Glomerular visceral epithelial cell (primary cell): ENCODE measurements at regions not wholly inside any gene's neighbourhood (a gene's known extent, or its start where the extent isn't known, plus 50 kb on each side); places are given as distances from the start of the nearest gene placed in this dataset.
"Not testable (repeated sequence)": the region's sequence is repeated elsewhere in the genome, so short reads cannot be mapped to it uniquely, and the experiment has no call there.

ENCODE experiments used
- DNase-seq: peaks from one replicate; pipeline ENCODE4 v3.0.0-alpha.2; 2016; ENCODE audit errors: extremely low spot score

DNA sequence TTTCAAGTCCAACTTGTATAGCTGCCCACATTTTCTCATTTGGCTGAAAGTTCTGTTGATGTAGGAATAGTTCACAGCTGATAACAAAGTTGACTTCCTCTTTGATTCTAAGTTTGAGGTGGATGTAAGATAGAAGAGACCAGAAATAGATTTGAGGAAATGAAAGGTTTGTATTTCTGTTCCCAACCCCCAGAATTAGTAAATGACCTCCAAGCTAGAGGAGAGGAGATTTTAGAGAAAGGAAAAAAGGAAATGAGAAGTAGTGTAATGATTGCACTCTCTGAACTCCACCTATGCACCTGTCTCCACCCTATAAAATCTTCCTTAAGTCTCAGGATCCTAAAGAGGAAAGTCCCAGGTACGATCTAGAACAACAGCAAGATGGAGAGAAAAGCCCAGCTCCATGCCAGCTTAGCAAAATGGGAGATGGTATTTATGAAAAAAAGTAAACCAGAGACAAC is 130.4 kb upstream of the POC5 start:
- DNase-seq = no peak

DNA sequence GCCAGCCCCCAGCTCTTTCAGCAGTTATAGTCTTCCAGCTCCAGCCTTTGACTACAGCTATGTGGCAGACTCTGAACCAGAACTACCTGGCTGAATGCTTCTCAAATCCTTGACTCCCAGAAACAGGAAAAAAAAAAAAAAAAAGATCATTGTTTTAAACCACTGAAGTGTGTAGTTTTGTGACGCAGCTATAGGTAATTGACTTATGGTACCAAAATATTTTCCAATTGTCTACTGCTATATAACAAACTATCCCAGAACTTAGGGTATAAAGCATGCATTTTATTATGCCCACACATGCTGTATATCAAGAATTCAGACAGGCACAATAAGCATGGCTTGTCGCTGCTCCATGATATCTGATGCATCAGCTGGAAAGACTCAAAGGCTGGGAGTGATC is 127.1 kb upstream of the POC5 start:
- no peak for DNase-seq

DNA sequence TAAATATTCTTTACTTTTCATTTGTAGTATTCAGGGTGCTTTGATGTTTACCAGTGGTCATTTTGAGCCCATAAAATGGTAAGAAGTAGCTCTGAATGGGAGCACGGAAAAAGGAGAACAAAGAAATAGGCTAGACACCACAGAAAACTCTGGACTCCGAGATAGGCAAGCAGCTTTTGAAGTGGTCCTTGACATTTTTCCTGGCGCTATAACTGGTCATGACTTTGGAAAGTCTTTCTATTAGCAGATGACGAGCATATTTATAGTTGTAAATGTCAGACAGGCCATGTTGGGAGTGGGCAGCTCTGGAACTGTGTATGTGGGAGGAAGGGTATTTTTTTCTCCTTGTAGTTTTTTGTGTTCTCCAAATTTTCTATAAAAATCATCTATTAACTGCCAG is 126.1 kb upstream of the POC5 start:
- no peak for DNase-seq

DNA sequence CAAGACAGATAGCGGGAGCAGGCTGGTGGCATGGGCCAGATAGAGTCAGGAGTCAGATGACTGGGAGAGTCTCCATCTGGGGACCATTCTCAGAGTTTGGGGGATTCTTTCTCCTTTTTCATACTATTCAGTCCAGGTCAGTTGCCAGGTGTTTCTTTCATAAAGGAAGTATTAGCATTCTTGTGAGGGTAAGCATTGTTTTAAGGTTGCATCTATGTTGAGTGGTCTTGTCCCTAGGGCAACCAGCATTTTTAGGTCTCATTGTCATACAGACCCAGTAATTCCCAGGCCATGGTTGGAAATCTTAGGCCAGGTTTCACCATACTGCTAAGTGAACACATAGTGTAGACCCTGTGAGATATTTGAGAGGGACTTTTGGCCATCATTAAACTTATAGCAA is 122.3 kb upstream of the POC5 start:
- DNase-seq = no peak

DNA sequence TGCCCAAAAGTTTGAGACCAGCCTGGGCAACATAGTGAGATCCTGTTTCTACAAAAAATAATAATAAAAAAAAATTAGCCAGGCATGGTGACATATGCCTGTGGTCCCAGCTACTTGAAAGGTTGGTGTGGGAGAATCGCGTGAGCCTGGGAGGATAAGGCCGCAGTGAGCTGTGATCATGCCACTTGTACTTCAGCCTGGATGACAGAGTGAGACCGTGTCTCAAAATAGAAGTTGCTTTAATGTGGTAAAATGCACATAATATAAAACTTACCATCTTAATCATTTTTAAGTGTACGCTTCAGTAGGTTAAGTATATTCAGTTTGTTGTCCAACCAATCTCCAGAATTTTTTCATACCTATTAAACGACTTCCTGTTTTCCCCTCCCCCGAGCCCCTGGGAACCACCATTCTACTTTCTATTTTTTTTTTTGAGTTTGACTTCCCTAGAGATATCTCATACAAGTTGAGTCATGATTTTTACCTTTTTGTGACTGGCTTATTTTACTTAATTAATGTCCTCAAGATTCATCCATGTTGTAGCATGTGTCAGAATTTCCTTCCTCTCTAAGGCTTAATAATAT is 120.1 kb upstream of the POC5 start:
- DNase-seq = no peak

DNA sequence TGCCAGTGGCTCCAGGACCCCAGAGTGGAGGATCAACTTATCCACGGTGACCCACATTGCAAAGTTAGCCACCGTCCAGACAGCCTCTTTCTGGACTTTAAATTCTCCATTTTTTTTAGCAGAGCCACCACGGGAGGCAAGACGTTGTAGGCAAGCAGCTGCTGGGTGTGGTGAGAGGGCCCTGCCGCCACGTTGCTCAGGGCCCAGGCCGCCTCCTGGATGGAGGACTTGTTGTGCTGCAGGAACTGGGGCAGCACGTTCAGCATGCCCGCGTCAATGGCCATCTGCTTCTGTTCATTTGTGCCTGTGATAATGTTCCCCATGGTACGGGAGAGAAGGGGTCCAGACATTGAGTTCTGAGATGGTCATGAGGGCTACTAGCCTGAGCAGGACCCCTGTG is 114.3 kb upstream of the POC5 start:
- DNase-seq = no peak

DNA sequence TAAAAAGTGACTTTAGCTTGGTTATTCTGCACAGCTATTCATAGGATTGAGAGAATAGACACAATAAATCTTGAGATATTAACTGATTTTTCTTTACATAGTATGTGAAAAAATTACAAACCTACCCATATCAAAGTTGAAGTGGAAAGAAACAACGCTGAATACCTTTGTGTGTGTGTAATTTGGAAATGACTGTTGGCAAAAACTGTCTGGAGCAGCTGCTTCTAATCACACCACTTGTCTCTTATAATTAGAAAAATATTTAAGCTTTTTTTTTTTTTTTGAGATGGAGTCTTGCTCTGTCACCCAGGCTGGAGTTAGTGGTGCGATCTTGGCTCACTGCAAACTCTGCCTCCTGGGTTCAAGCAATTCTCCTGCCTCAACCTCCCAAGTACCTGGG is 110.8 kb upstream of the POC5 start:
- DNase-seq = no peak

DNA sequence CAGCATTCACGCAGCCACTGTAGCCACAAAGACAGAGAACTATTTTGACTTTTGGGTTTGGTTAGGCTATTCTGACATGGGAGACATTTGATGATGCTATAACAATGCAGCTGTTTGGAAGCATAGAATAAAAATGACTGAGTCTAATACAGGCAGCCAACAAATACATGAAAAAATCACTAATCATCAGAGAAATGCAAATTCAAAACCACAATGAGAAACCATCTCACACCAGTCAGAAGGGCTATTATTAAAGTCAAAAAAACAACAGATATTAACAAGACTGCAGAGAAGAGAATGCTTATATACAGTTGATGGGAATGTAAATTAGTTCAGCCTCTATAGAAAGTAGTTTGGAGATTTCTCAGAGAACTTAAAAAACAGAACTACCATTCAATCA is 107.1 kb upstream of the POC5 start:
- no peak for DNase-seq

DNA sequence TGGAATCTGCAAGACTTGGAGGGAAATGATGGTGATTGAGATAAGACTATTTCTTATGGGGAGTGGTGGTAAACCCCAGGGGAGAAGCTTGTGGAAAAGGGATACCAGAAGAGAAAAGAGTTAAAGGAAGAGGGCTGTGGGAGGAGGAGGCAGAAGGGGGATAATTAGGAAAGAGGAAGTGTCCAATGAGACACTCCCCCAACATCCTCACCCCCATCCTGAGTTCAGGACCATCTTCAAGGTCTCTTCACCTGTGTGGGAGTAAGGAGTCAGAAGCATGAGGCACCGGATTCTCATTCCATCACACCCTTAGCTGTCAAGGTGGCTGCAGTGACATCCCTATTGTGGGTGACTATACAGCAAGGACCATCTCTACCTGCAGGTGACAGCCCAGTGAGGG is 106.6 kb upstream of the POC5 start:
- DNase-seq = no peak

DNA sequence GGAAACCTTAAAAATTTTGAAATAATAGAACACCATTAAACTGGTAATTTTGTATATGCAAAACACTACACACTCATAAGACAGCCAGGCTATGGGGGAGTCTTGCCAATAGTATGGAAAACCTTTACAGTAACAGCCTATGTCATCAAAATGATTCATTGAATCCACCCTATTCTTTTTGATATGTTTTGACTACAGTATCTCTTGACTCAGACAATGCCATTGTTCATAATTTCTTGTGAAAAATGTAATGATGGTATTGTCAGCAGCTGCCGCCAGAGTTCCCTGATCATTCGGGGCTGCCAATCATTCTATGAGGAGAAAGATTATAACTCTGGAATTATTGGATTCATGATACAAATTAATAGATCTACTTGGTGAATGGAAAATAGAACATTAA is 101.4 kb upstream of the POC5 start:
- no peak for DNase-seq

DNA sequence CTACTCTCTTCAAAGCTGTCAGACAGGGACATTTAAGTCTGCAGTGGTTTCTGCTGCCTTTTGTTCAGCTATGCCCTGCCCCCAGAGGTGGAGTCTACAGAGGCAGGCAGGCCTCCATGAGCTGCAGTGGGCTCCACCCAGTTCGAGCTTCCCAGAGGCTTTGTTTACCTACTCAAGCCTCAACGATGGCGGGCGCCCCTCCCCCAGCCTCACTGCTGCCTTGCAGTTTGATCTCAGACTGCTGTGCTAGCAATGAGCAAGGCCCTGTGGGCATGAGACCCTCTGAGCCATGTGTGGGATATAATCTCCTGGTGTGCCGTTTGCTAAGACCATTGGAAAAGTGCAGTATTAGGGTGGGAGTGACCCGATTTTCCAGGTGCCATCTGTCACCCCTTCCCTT is 82.5 kb upstream of the POC5 start:
- not testable (repeated sequence) for DNase-seq

DNA sequence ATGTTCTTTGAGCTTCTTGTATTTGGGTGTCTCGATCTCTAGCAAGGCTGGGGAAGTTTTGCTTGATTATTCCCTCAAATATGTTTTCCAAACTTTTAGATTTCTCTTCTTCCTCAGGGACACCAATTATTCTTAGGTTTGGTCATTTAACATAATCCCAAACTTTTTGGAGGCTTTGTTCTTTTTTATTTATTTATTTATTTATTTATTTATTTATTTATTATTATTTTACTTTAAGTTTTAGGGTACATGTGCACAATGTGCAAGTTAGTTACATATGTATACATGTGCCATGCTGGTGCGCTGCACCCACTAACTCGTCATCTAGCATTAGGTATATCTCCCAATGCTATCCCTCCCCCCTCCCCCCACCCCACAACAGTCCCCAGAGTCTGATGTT is 52.1 kb upstream of the POC5 start:
- DNase-seq = not testable (repeated sequence)
